ENCODE measurements at regions not wholly inside any gene's neighbourhood (a gene's known extent, or its start where the extent isn't known, plus 50 kb on each side); places are given as distances from the start of the nearest gene placed in this dataset.
A peak's percentile ranks its signal among the peaks of the same experiment; 100 is the strongest.

DNA sequence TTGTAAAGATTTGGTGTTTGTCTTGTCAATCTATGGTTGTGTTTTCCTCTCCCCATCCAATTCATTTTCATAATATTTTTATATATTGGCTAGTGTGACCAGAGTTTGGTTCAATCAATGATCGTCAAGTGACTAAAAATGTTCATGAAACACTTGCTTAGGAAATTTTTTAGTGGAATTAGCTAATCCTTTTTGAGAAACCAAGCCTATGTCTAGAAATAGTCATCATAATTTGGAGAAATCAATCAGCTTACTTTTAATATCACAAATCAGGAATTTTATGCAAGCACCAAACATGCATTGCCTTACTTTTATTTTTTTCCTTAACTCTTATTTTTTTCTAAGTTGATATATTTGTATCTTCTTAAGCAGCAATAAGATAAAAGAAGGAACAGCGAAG is 403.1 kb upstream of the TBL1XR1 start:
- TF ChIP-seq, protein P1, sequence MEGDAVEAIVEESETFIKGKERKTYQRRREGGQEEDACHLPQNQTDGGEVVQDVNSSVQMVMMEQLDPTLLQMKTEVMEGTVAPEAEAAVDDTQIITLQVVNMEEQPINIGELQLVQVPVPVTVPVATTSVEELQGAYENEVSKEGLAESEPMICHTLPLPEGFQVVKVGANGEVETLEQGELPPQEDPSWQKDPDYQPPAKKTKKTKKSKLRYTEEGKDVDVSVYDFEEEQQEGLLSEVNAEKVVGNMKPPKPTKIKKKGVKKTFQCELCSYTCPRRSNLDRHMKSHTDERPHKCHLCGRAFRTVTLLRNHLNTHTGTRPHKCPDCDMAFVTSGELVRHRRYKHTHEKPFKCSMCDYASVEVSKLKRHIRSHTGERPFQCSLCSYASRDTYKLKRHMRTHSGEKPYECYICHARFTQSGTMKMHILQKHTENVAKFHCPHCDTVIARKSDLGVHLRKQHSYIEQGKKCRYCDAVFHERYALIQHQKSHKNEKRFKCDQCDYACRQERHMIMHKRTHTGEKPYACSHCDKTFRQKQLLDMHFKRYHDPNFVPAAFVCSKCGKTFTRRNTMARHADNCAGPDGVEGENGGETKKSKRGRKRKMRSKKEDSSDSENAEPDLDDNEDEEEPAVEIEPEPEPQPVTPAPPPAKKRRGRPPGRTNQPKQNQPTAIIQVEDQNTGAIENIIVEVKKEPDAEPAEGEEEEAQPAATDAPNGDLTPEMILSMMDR (IDR thresholded peaks at IDR 0.05; ENCODE audit: low read depth, low read length), result no peak
- no peak overlapping the region for H3K4me3 ChIP-seq
- H3K36me3 ChIP-seq, result no peaks in the 10 kb centered on the region
- H3K27ac ChIP-seq, result no peak overlapping the region
- peaks cover 13% of the 10 kb centered on the region for H3K4me1 ChIP-seq (ENCODE audit: low read depth)
- H3K9me3 ChIP-seq (ENCODE audit: low read depth), result no peaks in the 10 kb centered on the region
- H3K27me3 ChIP-seq, result no peaks in the 10 kb centered on the region
- DNase-seq (ENCODE audit: low read depth in 1 of 2, low spot score in 1 of 2), result no peak

DNA sequence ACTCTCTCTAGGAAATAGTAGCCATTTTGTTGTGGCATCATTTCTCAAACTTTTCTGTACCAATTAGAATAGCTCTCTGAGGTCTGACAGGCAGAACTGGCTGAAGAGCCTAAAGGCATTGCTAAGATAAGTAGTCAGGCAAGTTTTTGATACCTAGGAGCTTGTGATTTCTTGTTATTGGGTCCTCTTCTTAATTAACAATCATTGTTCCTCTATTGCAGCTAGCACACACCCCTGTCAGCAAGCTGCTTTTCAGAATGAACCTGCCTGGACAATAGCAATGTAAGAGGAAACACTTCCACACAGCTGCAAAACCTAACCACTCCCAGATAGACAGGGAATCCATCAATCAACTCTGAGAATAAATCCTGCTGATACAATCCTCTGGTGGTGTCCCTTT is 403.9 kb upstream of the TBL1XR1 start:
- Histone ChIP-seq H3K9me3 (ENCODE audit: low read depth) (no peaks in the 10 kb centered on the region), H3K4me1 (ENCODE audit: low read depth) (peaks cover 13% of the 10 kb centered on the region), H3K4me3 (no peak overlapping the region), H3K27ac (no peak overlapping the region), H3K36me3 (no peaks in the 10 kb centered on the region), H3K27me3 (no peaks in the 10 kb centered on the region)
- TF ChIP-seq, protein P1 (IDR thresholded peaks at IDR 0.05; ENCODE audit: low read depth, low read length), result no peak
- DNase-seq (ENCODE audit: low read depth in 1 of 2, low spot score in 1 of 2), result no peak

DNA sequence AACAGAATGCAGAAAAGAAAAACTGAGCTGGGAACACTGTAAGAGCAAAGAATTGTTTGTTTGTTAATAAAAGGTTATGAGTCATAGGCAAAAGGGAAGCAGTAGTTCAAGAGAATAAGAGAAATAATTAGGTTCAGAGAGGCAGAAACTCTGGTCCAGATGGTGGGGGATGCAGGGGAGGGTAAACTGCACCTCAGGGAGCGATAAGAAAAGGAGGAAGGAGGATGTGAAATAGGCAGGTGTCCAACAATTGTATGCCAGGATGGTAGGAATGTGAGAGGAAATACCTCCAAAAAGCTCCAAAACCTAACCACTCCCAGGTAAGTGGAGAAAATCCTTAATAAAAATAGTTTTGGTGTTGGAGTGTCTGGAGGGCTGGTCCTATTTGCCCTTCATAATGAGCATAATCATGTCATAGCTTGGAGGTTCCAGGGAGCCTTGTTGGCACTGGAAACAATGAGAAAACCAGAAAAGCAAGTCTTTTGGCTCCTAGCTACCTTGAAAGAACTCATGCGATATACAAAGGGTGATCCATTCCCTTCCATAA is 405.4 kb upstream of the TBL1XR1 start:
- H3K4me3 ChIP-seq, result no peak overlapping the region
- no peaks in the 10 kb centered on the region for H3K36me3 ChIP-seq
- DNase-seq (ENCODE audit: low read depth in 1 of 2, low spot score in 1 of 2), result peak in 1 of 2 donors; percentile 32
- H3K27me3 ChIP-seq, result no peaks in the 10 kb centered on the region
- TF ChIP-seq, protein P1 (IDR thresholded peaks at IDR 0.05; ENCODE audit: low read depth, low read length), result no peak
- no peaks in the 10 kb centered on the region for H3K9me3 ChIP-seq (ENCODE audit: low read depth)
- H3K27ac ChIP-seq, result no peak overlapping the region
- H3K4me1 ChIP-seq (ENCODE audit: low read depth), result peaks cover 8% of the 10 kb centered on the region

DNA sequence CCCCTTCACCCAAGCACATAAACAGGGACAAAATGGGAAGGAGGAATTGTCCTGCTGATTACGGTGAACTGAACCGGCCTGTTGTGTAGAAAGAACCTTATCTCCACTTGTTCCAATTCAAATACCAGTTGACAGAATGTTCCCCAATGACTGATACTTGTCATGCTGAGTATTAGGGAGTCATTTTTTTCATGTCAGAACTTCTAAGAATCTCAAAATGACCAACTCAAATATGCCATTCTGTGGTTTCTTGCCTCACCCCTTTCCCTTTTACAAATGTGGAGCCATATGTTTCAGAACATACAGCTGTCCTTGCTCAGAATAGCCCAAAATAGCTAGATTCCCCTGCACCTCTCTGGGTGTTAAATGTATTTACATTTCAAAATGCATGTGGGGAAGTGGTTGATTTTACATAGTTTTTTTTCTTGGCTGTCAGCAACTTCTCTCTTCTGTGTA is 405.9 kb upstream of the TBL1XR1 start:
- Histone ChIP-seq H3K4me3 (no peak overlapping the region), H3K36me3 (no peaks in the 10 kb centered on the region), H3K4me1 (ENCODE audit: low read depth) (peaks cover 3% of the 10 kb centered on the region), H3K27me3 (no peaks in the 10 kb centered on the region), H3K27ac (no peak overlapping the region), H3K9me3 (ENCODE audit: low read depth) (no peaks in the 10 kb centered on the region)
- TF ChIP-seq, protein P1 (IDR thresholded peaks at IDR 0.05; ENCODE audit: low read depth, low read length), result no peak
- peak in 1 of 2 donors; percentile 31 for DNase-seq (ENCODE audit: low read depth in 1 of 2, low spot score in 1 of 2)

DNA sequence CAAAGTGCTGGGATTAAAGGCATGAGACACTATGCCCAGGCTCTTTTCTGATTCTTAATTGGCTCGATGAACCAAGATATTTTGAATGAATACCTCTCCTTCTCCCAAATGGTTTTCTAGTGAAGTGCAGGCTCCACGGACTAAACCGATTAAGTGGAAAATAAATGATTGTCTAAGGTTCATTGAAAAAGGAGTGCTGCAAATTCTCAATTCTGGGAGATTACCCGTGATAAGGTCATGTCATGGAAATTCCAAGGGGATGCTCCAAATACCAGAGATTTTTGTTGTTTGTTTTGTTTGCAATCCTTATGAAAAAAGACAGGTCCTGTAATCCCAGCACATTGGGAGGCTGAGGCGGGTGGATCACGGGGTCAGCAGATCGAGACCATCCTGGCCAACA is 406.9 kb upstream of the TBL1XR1 start:
- no peak overlapping the region for H3K4me3 ChIP-seq
- no peaks in the 10 kb centered on the region for H3K4me1 ChIP-seq (ENCODE audit: low read depth)
- no peaks in the 10 kb centered on the region for H3K9me3 ChIP-seq (ENCODE audit: low read depth)
- no peaks in the 10 kb centered on the region for H3K27me3 ChIP-seq
- no peak overlapping the region for H3K27ac ChIP-seq
- no peak for DNase-seq (ENCODE audit: low read depth in 1 of 2, low spot score in 1 of 2)
- H3K36me3 ChIP-seq, result no peaks in the 10 kb centered on the region
- TF ChIP-seq, protein P1 (IDR thresholded peaks at IDR 0.05; ENCODE audit: low read depth, low read length), result no peak
